ENCODE measurements at regions not wholly inside any gene's neighbourhood (a gene's known extent, or its start where the extent isn't known, plus 50 kb on each side); places are given as distances from the start of the nearest gene placed in this dataset.

- TF ChIP-seq SIN3A (IDR thresholded peaks at IDR 0.05; ENCODE audit: borderline replicate concordance, insufficient read depth, low read length) (no peak), POLR2AphosphoS5 (IDR thresholded peaks at IDR 0.05; ENCODE audit: low read depth, low read length) (no peak), TAF1 (IDR thresholded peaks at IDR 0.05; ENCODE audit: borderline replicate concordance, insufficient read depth, low read length) (no peak), FOXP2 (optimal IDR thresholded peaks at IDR 0.05; ENCODE audit: borderline replicate concordance, extremely low read depth, extremely low read length, insufficient read depth) (no peak)
- TF ChIP-seq, protein P1, sequence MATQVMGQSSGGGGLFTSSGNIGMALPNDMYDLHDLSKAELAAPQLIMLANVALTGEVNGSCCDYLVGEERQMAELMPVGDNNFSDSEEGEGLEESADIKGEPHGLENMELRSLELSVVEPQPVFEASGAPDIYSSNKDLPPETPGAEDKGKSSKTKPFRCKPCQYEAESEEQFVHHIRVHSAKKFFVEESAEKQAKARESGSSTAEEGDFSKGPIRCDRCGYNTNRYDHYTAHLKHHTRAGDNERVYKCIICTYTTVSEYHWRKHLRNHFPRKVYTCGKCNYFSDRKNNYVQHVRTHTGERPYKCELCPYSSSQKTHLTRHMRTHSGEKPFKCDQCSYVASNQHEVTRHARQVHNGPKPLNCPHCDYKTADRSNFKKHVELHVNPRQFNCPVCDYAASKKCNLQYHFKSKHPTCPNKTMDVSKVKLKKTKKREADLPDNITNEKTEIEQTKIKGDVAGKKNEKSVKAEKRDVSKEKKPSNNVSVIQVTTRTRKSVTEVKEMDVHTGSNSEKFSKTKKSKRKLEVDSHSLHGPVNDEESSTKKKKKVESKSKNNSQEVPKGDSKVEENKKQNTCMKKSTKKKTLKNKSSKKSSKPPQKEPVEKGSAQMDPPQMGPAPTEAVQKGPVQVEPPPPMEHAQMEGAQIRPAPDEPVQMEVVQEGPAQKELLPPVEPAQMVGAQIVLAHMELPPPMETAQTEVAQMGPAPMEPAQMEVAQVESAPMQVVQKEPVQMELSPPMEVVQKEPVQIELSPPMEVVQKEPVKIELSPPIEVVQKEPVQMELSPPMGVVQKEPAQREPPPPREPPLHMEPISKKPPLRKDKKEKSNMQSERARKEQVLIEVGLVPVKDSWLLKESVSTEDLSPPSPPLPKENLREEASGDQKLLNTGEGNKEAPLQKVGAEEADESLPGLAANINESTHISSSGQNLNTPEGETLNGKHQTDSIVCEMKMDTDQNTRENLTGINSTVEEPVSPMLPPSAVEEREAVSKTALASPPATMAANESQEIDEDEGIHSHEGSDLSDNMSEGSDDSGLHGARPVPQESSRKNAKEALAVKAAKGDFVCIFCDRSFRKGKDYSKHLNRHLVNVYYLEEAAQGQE (IDR thresholded peaks at IDR 0.05; ENCODE audit: insufficient read depth in 1 of 2, low read depth in 2 of 2, low read length in 2 of 2) = no peak
Measured at GRCh38 chr9:12463641-12464040, 229.5 kb upstream of the TYRP1 start.

All from PFSK-1 (cell line).